Transverse colon (tissue), 4 donors: ENCODE measurements at regions not wholly inside any gene's neighbourhood (a gene's known extent, or its start where the extent isn't known, plus 50 kb on each side); places are given as distances from the start of the nearest gene placed in this dataset.

ENCODE experiments used
- DNase-seq: peaks from one replicate; pipeline ENCODE4 v3.0.0-alpha.2; 2019
- H3K27ac ChIP-seq, 4 donors: fragments of 200-600 bp; sonication (generic); 2 replicates each; pipeline ENCODE4 v1.5.1; 2016 to 2018; ENCODE audit warnings: inconsistent platforms in 4 of 4
- H3K27me3 ChIP-seq: fragments of 200-600 bp; sonication (generic); 2 replicates; pipeline ENCODE4 v1.5.1; 2017; ENCODE audit warnings: inconsistent platforms
- H3K36me3 ChIP-seq, 4 donors: fragments of 200-600 bp; sonication (generic); 2 replicates each; pipeline ENCODE4 v1.5.1; 2017 to 2019; ENCODE audit warnings: inconsistent platforms in 4 of 4
- H3K4me1 ChIP-seq, 4 donors: fragments of 200-600 bp; sonication (generic); 2 replicates each; pipeline ENCODE4 v1.5.1; 2017 to 2020; ENCODE audit warnings: inconsistent platforms in 4 of 4
- H3K4me3 ChIP-seq, 4 donors: fragments of 200-600 bp; sonication (generic); 1 replicate in 1 of 4; 2 replicates in 3 of 4; pipeline versions ENCODE4 v1.5.1 to v1.6.1; 2017 to 2019; ENCODE audit warnings: inconsistent platforms in 4 of 4
- H3K9me3 ChIP-seq, 2 donors: fragments of 200-600 bp; sonication (generic); 2 replicates each; pipeline ENCODE4 v1.5.1; 2017 to 2019; ENCODE audit warnings: inconsistent platforms in 2 of 2
- CTCF ChIP-seq, 5 experiments: fragments of 200-600 bp in 3 of 5; fragments of 450-650 bp in 2 of 5; sonication (generic) in 3 of 5; IDR thresholded peaks; 1 replicate in 2 of 5; 2 replicates in 3 of 5; pipeline ENCODE4 v1.5.1; 2016 to 2017; ENCODE audit warnings: antibody characterized with exemption in 5 of 5, inconsistent platforms in 3 of 5, mild to moderate bottlenecking in 2 of 5, moderate library complexity in 1 of 5
- EP300 ChIP-seq: sonication (generic); formaldehyde crosslinking; IDR thresholded peaks from one replicate; pipeline ENCODE4 v1.6.1; 2017; ENCODE audit warnings: antibody characterized with exemption, low read depth
- POLR2A ChIP-seq: fragments of 450-650 bp; IDR thresholded peaks from one replicate; pipeline ENCODE4 v1.6.1; 2016; ENCODE audit warnings: antibody characterized with exemption, mild to moderate bottlenecking, moderate library complexity
- POLR2AphosphoS5 ChIP-seq, 3 donors: sonication (generic); formaldehyde crosslinking; IDR thresholded peaks; one replicate each; pipeline ENCODE4 v1.6.1; 2016; ENCODE audit warnings: antibody characterized with exemption in 3 of 3
- WGBS, 2 donors: methylation state at CpG; one replicate each; pipeline ENCODE4 v1.1.5; 2018; ENCODE audit warnings: low coverage in 1 of 2; 5-methylcytosine and 5-hydroxymethylcytosine counted together
- in situ Hi-C, 4 donors: fragments of 200-750 bp; cut with MboI; loops; one replicate each; pipeline versions ENCODE4 v1.15.0 to v1.15.1; 2017; ENCODE audit warnings: low sequenced_read_pairs in 3 of 4, low pct_ligation_motif_present in 1 of 4, low pct_unique_long_range_greater_than_20kb in 1 of 4
- intact Hi-C: fragments of 100-400 bp; cut with DNase I; formaldehyde crosslinking; loops from one replicate; pipeline ENCODE4 v1.15.1; 2023; ENCODE audit warnings: low total_unique reads

- 24 to 41% methylated on average over 3 of the region's 3 CpGs for WGBS, 2 donors
- no peaks in the 10 kb centered on the region for H3K36me3 ChIP-seq
- TF ChIP-seq POLR2AphosphoS5 (IDR thresholded peaks at IDR 0.05) (no peak), CTCF (IDR thresholded peaks at IDR 0.05) (no peak), EP300 (no peak), POLR2A (no peak)
- intact Hi-C loops: no loop called here
- in situ Hi-C loops: no loop called here
- no peak for DNase-seq
- H3K4me1 ChIP-seq: no peaks in the 10 kb centered on the region
- H3K4me3 ChIP-seq: no peak overlapping the region
- H3K9me3 ChIP-seq: no peaks in the 10 kb centered on the region
- H3K27me3 ChIP-seq: no peaks in the 10 kb centered on the region
- no peak overlapping the region for H3K27ac ChIP-seq
Measured at GRCh38 chr16:76984196-76984595, 206.8 kb upstream of the MON1B start.

- intact Hi-C loops: no loop called here
- WGBS, 2 donors: 31 to 37% methylated on average over 4 of the region's 4 CpGs
- no peaks in the 10 kb centered on the region for H3K36me3 ChIP-seq
Measured at GRCh38 chr16:76985392-76986045, 205.5 kb upstream of the MON1B start.

GRCh38 chr16:76988526-76988925 lies 202.5 kb upstream of the MON1B start:
- no peak overlapping the region for H3K27ac ChIP-seq
- no peaks in the 10 kb centered on the region for H3K36me3 ChIP-seq
- DNase-seq: no peak
- no peaks in the 10 kb centered on the region for H3K4me1 ChIP-seq
- H3K27me3 ChIP-seq: no peaks in the 10 kb centered on the region
- TF ChIP-seq POLR2AphosphoS5 (IDR thresholded peaks at IDR 0.05) (no peak), EP300 (no peak), POLR2A (no peak), CTCF (IDR thresholded peaks at IDR 0.05) (no peak)
- in situ Hi-C loops: no loop called here
- intact Hi-C loops: no loop called here
- H3K9me3 ChIP-seq: no peaks in the 10 kb centered on the region
- H3K4me3 ChIP-seq: no peak overlapping the region
- 58 to 74% methylated on average over 2 of the region's 2 CpGs for WGBS, 2 donors

More at GRCh38 chr16:76985392-76986045, 205.5 kb upstream of the MON1B start:
- no peaks in the 10 kb centered on the region for H3K4me1 ChIP-seq
- no peak for DNase-seq
- no peak overlapping the region for H3K27ac ChIP-seq
- no peaks in the 10 kb centered on the region for H3K27me3 ChIP-seq
- TF ChIP-seq POLR2A (no peak), EP300 (no peak), CTCF (IDR thresholded peaks at IDR 0.05) (no peak), POLR2AphosphoS5 (IDR thresholded peaks at IDR 0.05) (no peak)
- H3K9me3 ChIP-seq: no peaks in the 10 kb centered on the region
- in situ Hi-C loops: no loop called here
- no peak overlapping the region for H3K4me3 ChIP-seq

- H3K36me3 ChIP-seq: no peaks in the 10 kb centered on the region
- H3K4me3 ChIP-seq: no peak overlapping the region
- TF ChIP-seq POLR2A (no peak), EP300 (no peak), POLR2AphosphoS5 (IDR thresholded peaks at IDR 0.05) (no peak), CTCF (IDR thresholded peaks at IDR 0.05) (no peak)
- H3K9me3 ChIP-seq: no peaks in the 10 kb centered on the region
- H3K27me3 ChIP-seq: no peaks in the 10 kb centered on the region
- H3K4me1 ChIP-seq: no peaks in the 10 kb centered on the region
- in situ Hi-C loops: loop anchor here in 1 of 4 donors (10.0 kb wide), 1 partner anchor 58 kb away; no protein-coding TSS in a partner anchor
- WGBS, 2 donors: 79 to 88% methylated on average over 4 of the region's 4 CpGs
- no peak overlapping the region for H3K27ac ChIP-seq
- intact Hi-C loops: no loop called here
- no peak for DNase-seq
Measured at GRCh38 chr16:77002644-77003043, 188.3 kb upstream of the MON1B start.
